ENCODE measurements at regions not wholly inside any gene's neighbourhood (a gene's known extent, or its start where the extent isn't known, plus 50 kb on each side); places are given as distances from the start of the nearest gene placed in this dataset.

DNA sequence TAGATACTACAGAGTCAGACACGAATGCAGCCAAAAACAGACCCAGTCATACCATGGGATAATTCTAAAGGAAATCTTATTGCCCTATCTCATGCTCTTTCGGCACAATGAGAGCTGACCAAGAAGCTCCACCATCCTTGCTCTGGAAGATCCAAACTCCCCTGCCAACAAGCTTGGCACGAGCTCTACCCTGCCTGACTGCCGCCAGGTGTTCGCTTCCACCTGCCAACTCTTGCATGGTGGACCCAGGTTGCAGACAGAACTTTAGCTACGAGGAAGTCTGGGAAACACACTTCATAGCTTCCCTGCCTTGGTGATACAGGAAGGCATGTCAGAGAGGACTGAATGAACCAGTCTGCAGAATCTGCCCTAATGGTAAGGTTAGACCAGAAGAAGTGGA lies 355.0 kb downstream of the DRD1 start:
- H3K4me1 ChIP-seq (ENCODE audit: control insufficient read depth, insufficient read depth, low read length): no peaks in the 10 kb centered on the region
- no peak overlapping the region for H3K4me3 ChIP-seq (ENCODE audit: low read length in 2 of 2)
- H3K27ac ChIP-seq (ENCODE audit: low read length): no peak overlapping the region
- no peaks in the 10 kb centered on the region for H3K27me3 ChIP-seq (ENCODE audit: control insufficient read depth in 1 of 2, insufficient read depth in 2 of 2, low read length in 2 of 2)
- H3K9ac ChIP-seq (ENCODE audit: low read length in 2 of 2): no peak overlapping the region
- H3K9me3 ChIP-seq (ENCODE audit: control insufficient read depth in 2 of 2, low read length in 2 of 2): no peaks in the 10 kb centered on the region
- H3K36me3 ChIP-seq (ENCODE audit: control insufficient read depth in 2 of 2, insufficient read depth in 2 of 2, low read length in 2 of 2): no peaks in the 10 kb centered on the region

DNA sequence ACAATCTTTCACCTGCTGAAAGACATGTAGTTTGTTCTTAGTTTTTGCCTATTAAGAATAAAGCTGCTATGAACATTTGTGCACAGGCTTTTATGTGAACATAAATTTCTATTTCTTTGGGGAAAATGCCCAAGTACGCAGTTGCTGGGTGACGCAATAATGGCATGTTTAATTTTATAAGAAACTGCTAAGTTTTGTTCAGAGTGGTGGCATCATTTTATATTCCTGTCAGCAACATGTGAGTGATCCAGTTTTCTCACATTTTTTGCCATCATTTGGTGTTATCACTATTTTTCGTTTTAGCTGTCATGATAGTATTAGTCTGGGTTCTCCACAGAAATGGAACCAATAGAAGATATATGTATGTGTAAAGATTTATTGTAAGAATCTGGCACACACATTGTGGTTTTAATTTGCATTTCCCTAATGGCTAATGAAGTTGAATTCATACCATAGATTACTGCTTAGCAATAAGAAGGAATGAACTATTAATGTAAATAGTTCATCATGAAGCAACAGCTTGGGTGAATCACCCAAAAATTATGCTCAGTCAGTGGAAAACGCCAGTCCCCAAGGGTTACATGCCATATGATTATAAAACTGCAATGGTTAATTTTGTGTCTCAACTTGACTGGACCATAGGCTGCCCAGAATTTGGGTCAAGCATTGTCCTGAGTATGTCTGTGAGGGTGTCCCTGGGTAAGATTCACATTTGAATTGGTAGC lies 358.6 kb downstream of the MSX2 start:
- H3K4me1 ChIP-seq (ENCODE audit: control insufficient read depth, insufficient read depth, low read length): no peaks in the 10 kb centered on the region
- H3K9ac ChIP-seq (ENCODE audit: low read length in 2 of 2): no peak overlapping the region
- H3K9me3 ChIP-seq (ENCODE audit: control insufficient read depth in 2 of 2, low read length in 2 of 2): no peaks in the 10 kb centered on the region
- H3K4me3 ChIP-seq (ENCODE audit: low read length in 2 of 2): no peak overlapping the region
- no peak overlapping the region for H3K27ac ChIP-seq (ENCODE audit: low read length)
- H3K36me3 ChIP-seq (ENCODE audit: control insufficient read depth in 2 of 2, insufficient read depth in 2 of 2, low read length in 2 of 2): no peaks in the 10 kb centered on the region
- no peaks in the 10 kb centered on the region for H3K27me3 ChIP-seq (ENCODE audit: control insufficient read depth in 1 of 2, insufficient read depth in 2 of 2, low read length in 2 of 2)

DNA sequence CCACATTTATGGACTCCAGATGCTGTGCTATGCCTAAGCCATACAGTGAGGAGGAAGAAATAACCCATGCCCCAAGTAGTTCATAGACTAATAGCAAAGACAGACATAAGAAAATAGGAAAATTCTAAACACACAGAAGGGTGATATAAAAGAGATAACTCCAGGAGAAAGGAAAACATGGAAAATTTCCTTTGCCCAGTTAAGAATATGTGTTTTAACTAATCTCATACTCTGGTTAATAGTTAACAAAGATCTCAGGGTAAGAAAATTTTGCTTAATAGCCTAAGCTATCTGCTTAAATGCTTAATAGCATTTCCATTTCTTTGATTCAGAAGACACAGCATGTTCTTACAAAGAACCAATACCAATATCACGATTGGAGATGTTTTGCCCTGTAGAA lies 358.0 kb downstream of the MSX2 start:
- Histone ChIP-seq H3K27ac (ENCODE audit: low read length) (no peak overlapping the region), H3K9ac (ENCODE audit: low read length in 2 of 2) (no peak overlapping the region), H3K4me3 (ENCODE audit: low read length in 2 of 2) (no peak overlapping the region), H3K36me3 (ENCODE audit: control insufficient read depth in 2 of 2, insufficient read depth in 2 of 2, low read length in 2 of 2) (no peaks in the 10 kb centered on the region), H3K27me3 (ENCODE audit: control insufficient read depth in 1 of 2, insufficient read depth in 2 of 2, low read length in 2 of 2) (no peaks in the 10 kb centered on the region), H3K4me1 (ENCODE audit: control insufficient read depth, insufficient read depth, low read length) (no peaks in the 10 kb centered on the region), H3K9me3 (ENCODE audit: control insufficient read depth in 2 of 2, low read length in 2 of 2) (no peaks in the 10 kb centered on the region)

DNA sequence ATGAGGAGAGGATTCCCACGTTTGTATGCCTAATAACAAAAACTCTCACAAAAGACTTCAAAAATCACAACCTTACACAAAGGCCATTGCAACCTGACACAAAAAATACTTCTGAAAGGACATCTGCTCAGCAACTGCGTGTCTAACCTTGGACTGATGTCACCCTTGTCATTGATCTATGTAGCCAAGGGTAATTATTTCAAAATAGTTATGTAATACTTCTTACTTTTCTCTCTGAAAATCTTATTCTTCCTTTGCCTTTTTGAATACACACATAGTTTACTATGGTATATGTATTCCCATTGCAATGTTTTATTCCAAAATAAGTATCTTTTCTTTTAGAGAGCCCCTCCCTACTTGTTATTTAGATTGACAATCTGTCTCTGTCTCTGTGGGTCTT lies 355.3 kb downstream of the MSX2 start:
- Histone ChIP-seq H3K27ac (ENCODE audit: low read length) (no peak overlapping the region), H3K36me3 (ENCODE audit: control insufficient read depth in 2 of 2, insufficient read depth in 2 of 2, low read length in 2 of 2) (no peaks in the 10 kb centered on the region), H3K9ac (ENCODE audit: low read length in 2 of 2) (no peak overlapping the region), H3K27me3 (ENCODE audit: control insufficient read depth in 1 of 2, insufficient read depth in 2 of 2, low read length in 2 of 2) (no peaks in the 10 kb centered on the region), H3K4me1 (ENCODE audit: control insufficient read depth, insufficient read depth, low read length) (no peaks in the 10 kb centered on the region), H3K9me3 (ENCODE audit: control insufficient read depth in 2 of 2, low read length in 2 of 2) (no peaks in the 10 kb centered on the region), H3K4me3 (ENCODE audit: low read length in 2 of 2) (no peak overlapping the region)

DNA sequence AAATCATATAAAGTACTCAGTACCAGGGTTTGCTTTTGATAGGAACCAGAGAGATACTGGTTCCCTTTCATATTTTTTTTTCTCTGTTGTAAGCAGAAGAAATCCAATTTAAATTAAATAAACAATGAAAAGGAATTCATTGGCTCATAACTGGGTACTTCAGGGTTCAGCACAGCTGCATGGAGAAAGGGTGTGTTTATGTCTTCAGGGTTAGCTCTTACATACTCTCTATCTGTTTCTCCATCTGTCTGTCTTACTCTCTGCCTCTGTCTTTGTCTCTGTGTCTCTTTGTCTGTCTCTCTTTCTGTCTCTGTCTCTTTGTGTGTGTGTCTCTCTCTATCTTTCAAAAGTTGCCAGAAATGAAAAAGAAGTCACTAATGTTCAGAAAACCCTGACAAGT lies 345.9 kb downstream of the MSX2 start:
- no peak overlapping the region for H3K4me3 ChIP-seq (ENCODE audit: low read length in 2 of 2)
- no peak overlapping the region for H3K27ac ChIP-seq (ENCODE audit: low read length)
- H3K4me1 ChIP-seq (ENCODE audit: control insufficient read depth, insufficient read depth, low read length): no peaks in the 10 kb centered on the region
- H3K9me3 ChIP-seq (ENCODE audit: control insufficient read depth in 2 of 2, low read length in 2 of 2): no peaks in the 10 kb centered on the region
- no peaks in the 10 kb centered on the region for H3K27me3 ChIP-seq (ENCODE audit: control insufficient read depth in 1 of 2, insufficient read depth in 2 of 2, low read length in 2 of 2)
- no peaks in the 10 kb centered on the region for H3K36me3 ChIP-seq (ENCODE audit: control insufficient read depth in 2 of 2, insufficient read depth in 2 of 2, low read length in 2 of 2)
- H3K9ac ChIP-seq (ENCODE audit: low read length in 2 of 2): no peak overlapping the region

DNA sequence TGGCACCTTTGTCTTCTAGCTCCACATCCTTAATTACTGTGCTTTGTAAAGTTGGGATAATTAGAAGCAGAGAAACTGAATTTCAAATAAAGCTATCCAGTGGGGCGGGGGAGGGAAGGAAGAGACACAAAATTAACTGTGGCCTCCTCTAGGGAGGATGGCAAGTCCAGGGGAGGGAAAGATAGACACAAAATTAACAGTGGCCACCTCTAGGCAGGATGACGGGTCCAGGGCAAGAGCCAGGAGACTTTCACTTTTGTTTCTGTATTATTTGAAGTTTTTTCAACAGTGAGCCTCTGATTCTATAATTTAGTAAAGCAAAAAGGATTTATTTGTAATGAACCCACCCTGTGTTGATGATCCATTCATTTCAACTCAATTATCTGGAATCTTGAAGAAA lies 335.9 kb downstream of the MSX2 start:
- no peaks in the 10 kb centered on the region for H3K9me3 ChIP-seq (ENCODE audit: control insufficient read depth in 2 of 2, low read length in 2 of 2)
- H3K4me1 ChIP-seq (ENCODE audit: control insufficient read depth, insufficient read depth, low read length): peaks cover 10% of the 10 kb centered on the region
- peak overlapping the region; percentile 59 to 63 for H3K4me3 ChIP-seq (ENCODE audit: low read length in 2 of 2)
- peak overlapping the region in 1 of 2 donors; percentile 36 for H3K9ac ChIP-seq (ENCODE audit: low read length in 2 of 2)
- H3K27ac ChIP-seq (ENCODE audit: low read length): peak overlapping the region; percentile 6
- H3K27me3 ChIP-seq (ENCODE audit: control insufficient read depth in 1 of 2, insufficient read depth in 2 of 2, low read length in 2 of 2): no peaks in the 10 kb centered on the region
- H3K36me3 ChIP-seq (ENCODE audit: control insufficient read depth in 2 of 2, insufficient read depth in 2 of 2, low read length in 2 of 2): no peaks in the 10 kb centered on the region

DNA sequence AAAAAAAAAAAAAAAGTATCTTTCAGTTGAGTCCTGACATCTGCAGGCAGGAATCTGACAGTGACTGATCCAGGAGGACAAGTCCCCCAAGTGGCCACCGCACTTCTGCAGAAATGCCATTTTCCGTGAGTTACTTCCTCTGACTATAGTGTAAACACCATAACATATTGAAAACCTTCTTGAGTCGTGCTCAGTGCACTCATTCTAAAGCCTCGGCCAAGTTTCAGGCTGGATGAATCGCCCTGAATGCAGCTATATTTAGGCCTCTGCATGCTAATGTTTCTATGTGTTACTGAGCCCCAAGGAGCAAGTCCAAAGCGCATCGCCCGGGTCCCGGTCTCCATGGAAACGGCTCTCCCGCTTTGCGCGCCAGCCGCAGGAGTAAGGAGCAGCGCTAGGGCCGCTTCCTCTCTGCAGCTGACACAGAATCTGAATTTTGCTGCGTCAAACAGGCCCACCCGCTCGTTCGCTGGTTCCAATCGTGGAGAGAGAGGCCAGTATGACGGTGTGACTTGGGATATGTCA lies 335.4 kb downstream of the MSX2 start:
- peaks cover 10% of the 10 kb centered on the region for H3K4me1 ChIP-seq (ENCODE audit: control insufficient read depth, insufficient read depth, low read length)
- H3K9me3 ChIP-seq (ENCODE audit: control insufficient read depth in 2 of 2, low read length in 2 of 2): no peaks in the 10 kb centered on the region
- H3K9ac ChIP-seq (ENCODE audit: low read length in 2 of 2): peak overlapping the region in 1 of 2 donors; percentile 36
- no peaks in the 10 kb centered on the region for H3K36me3 ChIP-seq (ENCODE audit: control insufficient read depth in 2 of 2, insufficient read depth in 2 of 2, low read length in 2 of 2)
- H3K27ac ChIP-seq (ENCODE audit: low read length): peak overlapping the region; percentile 6
- no peaks in the 10 kb centered on the region for H3K27me3 ChIP-seq (ENCODE audit: control insufficient read depth in 1 of 2, insufficient read depth in 2 of 2, low read length in 2 of 2)
- peak overlapping the region; percentile 59 to 63 for H3K4me3 ChIP-seq (ENCODE audit: low read length in 2 of 2)

DNA sequence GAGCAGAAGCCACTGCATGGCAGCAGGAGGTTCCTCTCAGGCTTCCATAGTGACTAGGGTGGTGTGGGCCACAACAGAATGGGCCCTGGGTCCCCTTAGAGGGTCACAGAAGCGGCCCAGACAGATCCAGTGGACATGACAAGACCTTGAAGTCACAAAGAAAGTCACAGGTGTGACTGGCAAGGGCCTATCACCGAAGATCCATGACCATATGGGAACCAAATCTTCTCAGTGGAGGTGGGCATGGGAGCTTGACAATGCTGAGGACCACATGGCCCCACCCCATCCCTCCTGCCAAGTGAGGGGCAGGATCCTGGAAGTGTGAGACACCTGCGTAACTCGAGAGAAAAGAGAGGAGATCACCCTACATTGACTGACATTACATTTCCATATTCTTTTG lies 332.4 kb downstream of the MSX2 start:
- Histone ChIP-seq H3K36me3 (ENCODE audit: control insufficient read depth in 2 of 2, insufficient read depth in 2 of 2, low read length in 2 of 2) (no peaks in the 10 kb centered on the region), H3K27ac (ENCODE audit: low read length) (no peak overlapping the region), H3K9ac (ENCODE audit: low read length in 2 of 2) (no peak overlapping the region), H3K4me1 (ENCODE audit: control insufficient read depth, insufficient read depth, low read length) (peaks cover 10% of the 10 kb centered on the region), H3K4me3 (ENCODE audit: low read length in 2 of 2) (no peak overlapping the region), H3K27me3 (ENCODE audit: control insufficient read depth in 1 of 2, insufficient read depth in 2 of 2, low read length in 2 of 2) (no peaks in the 10 kb centered on the region), H3K9me3 (ENCODE audit: control insufficient read depth in 2 of 2, low read length in 2 of 2) (no peaks in the 10 kb centered on the region)

DNA sequence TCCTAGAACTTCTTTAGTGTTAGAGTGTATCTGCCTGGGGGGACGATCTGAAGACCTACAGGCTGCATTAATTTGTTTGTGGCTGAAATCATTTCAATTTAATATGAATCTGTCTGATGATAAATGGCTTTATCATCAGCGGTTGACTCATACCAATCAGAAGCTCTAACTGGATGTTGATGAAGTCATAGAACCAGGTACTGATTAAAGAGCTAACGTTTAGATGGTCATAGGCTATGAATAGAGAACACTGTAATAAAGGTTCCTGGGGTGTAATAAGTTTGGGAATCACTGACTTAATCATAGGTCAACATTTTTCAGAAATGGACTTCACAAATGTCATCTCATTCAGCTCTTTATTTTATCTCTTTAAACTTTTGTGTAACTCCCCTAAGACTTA lies 329.9 kb downstream of the MSX2 start:
- Histone ChIP-seq H3K4me1 (ENCODE audit: control insufficient read depth, insufficient read depth, low read length) (peaks cover 2% of the 10 kb centered on the region), H3K27ac (ENCODE audit: low read length) (no peak overlapping the region), H3K36me3 (ENCODE audit: control insufficient read depth in 2 of 2, insufficient read depth in 2 of 2, low read length in 2 of 2) (no peaks in the 10 kb centered on the region), H3K4me3 (ENCODE audit: low read length in 2 of 2) (no peak overlapping the region), H3K9me3 (ENCODE audit: control insufficient read depth in 2 of 2, low read length in 2 of 2) (no peaks in the 10 kb centered on the region), H3K9ac (ENCODE audit: low read length in 2 of 2) (no peak overlapping the region), H3K27me3 (ENCODE audit: control insufficient read depth in 1 of 2, insufficient read depth in 2 of 2, low read length in 2 of 2) (no peaks in the 10 kb centered on the region)

DNA sequence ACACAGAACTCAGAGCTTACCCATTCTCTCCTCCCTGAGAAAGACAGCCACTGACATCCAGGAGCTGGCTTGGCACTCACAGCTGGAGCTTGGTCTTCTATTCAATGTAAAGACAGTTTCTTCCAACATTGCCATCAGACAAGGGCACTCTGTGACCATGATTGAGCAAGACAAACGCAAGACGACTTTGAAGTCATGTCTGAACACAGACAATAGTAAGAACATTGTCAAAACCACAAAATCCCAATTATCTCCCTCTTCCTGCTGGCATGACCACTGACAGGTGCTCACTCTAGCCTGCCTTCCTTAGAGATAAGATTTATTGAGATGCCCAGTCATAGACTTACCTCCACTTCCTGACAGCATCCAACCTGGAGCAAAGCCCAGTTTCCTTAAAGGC lies 328.0 kb downstream of the MSX2 start:
- Histone ChIP-seq H3K9ac (ENCODE audit: low read length in 2 of 2) (no peak overlapping the region), H3K9me3 (ENCODE audit: control insufficient read depth in 2 of 2, low read length in 2 of 2) (no peaks in the 10 kb centered on the region), H3K4me1 (ENCODE audit: control insufficient read depth, insufficient read depth, low read length) (no peaks in the 10 kb centered on the region), H3K27ac (ENCODE audit: low read length) (no peak overlapping the region), H3K36me3 (ENCODE audit: control insufficient read depth in 2 of 2, insufficient read depth in 2 of 2, low read length in 2 of 2) (no peaks in the 10 kb centered on the region), H3K27me3 (ENCODE audit: control insufficient read depth in 1 of 2, insufficient read depth in 2 of 2, low read length in 2 of 2) (no peaks in the 10 kb centered on the region), H3K4me3 (ENCODE audit: low read length in 2 of 2) (no peak overlapping the region)

DNA sequence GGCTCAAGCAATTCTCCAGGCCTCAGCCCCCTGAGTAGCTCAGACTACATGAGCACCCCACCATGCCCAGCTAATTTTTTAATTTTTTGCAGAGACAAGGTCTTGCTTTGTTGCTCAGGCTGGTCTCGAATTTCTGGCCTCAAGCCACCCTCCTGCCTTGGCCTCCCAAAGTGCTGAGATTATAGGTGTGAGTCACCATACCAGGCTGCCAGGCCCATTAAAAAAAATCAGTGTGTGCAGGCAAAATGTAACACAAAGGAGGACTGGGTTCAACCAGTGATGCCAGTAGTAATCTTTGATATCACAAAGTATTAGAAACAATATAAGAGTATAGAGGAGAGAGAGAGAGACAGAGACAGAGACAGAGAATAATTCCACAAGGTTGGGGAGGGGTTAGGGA lies 322.7 kb downstream of the MSX2 start:
- Histone ChIP-seq H3K27me3 (ENCODE audit: control insufficient read depth in 1 of 2, insufficient read depth in 2 of 2, low read length in 2 of 2) (no peaks in the 10 kb centered on the region), H3K4me3 (ENCODE audit: low read length in 2 of 2) (no peak overlapping the region), H3K9ac (ENCODE audit: low read length in 2 of 2) (no peak overlapping the region), H3K9me3 (ENCODE audit: control insufficient read depth in 2 of 2, low read length in 2 of 2) (no peaks in the 10 kb centered on the region), H3K4me1 (ENCODE audit: control insufficient read depth, insufficient read depth, low read length) (no peaks in the 10 kb centered on the region), H3K27ac (ENCODE audit: low read length) (no peak overlapping the region), H3K36me3 (ENCODE audit: control insufficient read depth in 2 of 2, insufficient read depth in 2 of 2, low read length in 2 of 2) (no peaks in the 10 kb centered on the region)

Data from stomach smooth muscle (tissue), 2 donors.